ENCODE measurements at regions not wholly inside any gene's neighbourhood (a gene's known extent, or its start where the extent isn't known, plus 50 kb on each side); places are given as distances from the start of the nearest gene placed in this dataset.

DNA sequence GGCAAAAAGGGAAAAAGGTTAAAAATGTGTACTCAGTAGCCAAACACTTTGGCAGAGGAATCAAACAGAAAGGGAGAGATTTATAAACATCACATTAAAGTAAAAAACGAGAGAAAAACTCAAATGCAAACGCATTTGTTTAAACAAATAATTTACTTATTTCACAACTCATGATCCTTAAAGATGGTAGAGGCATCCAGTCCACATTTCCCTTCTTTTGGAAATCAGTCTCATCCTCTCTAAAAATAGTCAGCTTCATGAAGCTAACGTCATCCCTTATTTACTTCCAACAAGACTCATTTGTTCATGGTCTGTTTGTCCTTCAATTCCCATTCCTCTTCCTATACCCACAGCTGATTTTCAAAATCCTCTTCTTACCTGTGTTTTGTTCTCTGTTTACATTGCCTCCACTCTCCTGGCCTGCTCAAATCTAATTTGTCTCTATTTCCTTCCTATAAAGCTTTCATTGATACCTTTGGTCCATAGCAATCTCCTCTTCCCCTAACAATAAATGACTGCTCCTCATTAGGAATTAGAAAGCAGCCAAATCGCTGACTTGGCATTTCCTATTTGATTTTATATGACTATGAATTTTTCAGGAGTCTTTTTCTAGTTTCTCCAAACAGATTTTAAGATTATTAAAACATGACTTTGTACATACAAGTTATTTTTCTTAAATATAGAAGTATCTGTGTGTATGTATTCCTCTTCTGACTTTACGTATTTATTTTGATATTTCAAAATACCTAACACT is 805.3 kb downstream of the TLE1 start:
- DNase-seq (ENCODE audit: insufficient read length, low spot score) = no peak
- FAIRE-seq = no peak

- DNase-seq (ENCODE audit: insufficient read length, low spot score) (no peak), FAIRE-seq (no peak)
Measured at GRCh38 chr9:80883426-80883825, 805.9 kb downstream of the TLE1 start.

DNA sequence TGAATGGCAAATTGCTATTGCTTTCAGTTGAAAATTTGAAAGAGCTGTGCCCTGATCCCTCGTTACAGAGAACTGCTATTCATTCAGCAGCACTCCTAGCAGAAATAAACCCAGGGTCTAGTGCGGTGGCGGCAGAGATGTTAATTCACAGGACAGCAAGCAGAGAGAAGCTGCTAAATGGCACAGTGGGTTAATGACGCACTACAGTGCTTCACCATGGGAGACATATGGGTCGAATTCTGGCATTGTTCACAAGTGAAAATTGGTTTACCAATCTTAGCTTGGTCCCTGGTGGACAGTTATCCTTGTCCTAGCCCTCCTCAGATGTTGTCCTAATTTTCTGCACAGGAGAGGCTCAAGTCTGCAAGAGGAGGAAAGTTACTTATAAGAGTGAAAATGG is 807.4 kb downstream of the TLE1 start:
- FAIRE-seq (no peak), DNase-seq (ENCODE audit: insufficient read length, low spot score) (no peak)

DNA sequence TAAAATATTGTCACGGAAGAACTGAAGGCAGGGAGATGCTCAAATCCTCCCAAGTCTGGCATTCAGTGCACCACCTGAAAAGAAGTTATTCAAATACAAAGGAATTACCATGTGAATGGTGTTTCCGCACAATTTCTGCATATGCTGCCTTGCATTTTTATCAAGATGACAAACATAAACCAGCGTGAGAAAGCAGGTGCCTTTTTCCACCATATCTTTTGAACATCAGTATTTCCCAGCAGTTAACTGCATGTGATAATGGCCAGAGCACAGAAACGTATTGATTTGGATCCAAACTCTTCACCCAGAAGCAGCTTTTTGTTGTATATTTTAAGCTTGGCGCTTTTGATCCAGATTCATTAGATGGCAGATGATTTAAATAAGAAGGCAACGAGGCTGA is 808.0 kb downstream of the TLE1 start:
- FAIRE-seq (no peak), DNase-seq (ENCODE audit: insufficient read length, low spot score) (no peak)

DNA sequence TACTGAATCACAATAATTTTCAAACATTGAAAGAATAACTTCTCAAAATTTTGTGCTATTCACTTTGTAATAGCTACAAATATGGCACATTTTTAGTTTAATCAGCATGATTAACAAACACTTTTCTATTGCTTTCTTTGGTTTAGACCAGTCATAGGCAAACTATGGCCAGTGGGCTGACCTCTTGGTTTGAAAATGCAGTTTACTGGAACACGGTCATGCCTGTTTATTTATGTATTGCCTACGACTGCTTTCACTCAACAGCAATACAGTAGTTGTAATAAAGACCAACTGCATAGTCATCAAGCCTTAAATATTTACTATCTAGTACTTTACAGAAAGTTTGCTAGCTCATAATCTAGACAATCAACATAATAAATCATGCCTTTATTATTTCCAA is 810.8 kb downstream of the TLE1 start:
- DNase-seq (ENCODE audit: insufficient read length, low spot score) = no peak
- no peak for FAIRE-seq

DNA sequence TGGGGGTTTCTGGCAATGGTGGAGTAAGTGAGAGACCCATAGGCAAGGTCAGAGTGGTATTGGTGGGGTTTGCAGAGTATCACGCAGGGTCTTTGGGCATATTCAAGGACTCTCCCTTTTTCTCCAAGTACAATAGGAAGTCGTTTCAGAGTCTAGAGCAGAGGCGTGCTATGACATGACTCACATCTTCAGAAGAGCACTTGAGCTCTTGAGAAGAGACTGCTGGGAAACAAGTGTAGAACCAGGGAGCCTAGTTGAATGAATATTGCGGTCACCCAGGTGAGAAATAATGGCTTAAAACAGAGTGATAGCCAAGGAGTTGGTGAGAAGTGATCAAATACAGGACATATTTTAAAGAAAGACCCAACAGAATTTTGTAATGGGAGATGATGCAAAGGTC is 813.4 kb downstream of the TLE1 start:
- no peak for DNase-seq (ENCODE audit: insufficient read length, low spot score)
- FAIRE-seq = no peak

DNA sequence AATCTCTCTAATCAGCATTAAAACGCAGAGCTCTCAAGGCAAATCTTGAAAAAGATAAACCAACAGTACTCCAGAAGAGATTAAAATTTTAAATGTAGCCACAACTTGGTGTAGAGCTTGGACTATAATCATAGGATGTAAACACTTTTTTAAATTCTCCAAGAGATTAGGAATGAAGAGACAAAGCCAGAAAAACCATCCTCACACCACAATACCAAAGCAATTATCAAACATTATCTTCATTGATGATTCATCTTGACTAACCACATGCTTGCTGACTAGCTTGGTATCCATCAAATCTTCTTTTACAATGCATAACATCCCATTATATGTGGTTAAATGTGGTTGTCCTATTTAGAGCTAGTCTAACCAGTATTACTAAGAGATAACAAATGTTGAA is 815.1 kb downstream of the TLE1 start:
- DNase-seq (ENCODE audit: insufficient read length, low spot score) = no peak
- FAIRE-seq = no peak

DNA sequence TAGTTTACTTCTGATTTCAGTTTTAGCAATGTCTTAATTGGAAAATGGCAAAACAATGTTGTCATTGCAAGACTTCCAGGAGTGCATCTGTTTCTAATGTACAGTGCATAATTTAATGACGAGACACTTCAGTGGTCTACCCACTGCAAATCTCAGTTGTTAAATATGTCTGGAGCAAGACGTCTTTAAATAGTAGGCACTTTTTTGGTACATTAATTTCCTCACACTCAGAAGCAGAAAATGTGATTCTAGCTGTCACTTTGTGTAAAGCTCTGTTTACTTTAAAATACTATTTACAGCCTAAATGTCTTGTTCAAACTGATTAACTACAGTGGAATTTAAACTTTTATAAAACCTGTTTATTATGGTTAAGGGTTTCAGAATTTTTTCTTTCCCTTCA is 815.5 kb downstream of the TLE1 start:
- FAIRE-seq (no peak), DNase-seq (ENCODE audit: insufficient read length, low spot score) (no peak)

DNA sequence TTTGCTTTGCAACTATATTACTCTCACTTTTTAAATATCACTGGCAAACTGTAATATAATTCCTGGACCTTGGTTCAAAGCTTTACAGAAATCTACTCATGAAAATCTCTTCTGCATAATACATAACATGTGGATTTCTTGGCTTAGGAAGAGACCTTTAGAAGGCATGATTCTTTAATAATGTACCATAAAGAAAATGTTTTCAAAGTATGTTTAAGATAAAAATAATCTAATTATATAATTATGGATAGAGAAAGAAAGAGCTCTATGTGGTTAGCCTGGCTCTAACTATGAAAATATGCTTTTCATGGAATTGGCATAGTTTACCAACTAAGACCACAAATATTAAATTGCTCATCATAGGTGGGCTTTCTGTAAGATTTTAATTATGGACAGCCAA is 817.8 kb downstream of the TLE1 start:
- no peak for DNase-seq (ENCODE audit: insufficient read length, low spot score)
- FAIRE-seq = no peak

GRCh38 chr9:80867731-80868130 is 821.6 kb downstream of the TLE1 start:
- FAIRE-seq (no peak), DNase-seq (ENCODE audit: insufficient read length, low spot score) (no peak)

DNA sequence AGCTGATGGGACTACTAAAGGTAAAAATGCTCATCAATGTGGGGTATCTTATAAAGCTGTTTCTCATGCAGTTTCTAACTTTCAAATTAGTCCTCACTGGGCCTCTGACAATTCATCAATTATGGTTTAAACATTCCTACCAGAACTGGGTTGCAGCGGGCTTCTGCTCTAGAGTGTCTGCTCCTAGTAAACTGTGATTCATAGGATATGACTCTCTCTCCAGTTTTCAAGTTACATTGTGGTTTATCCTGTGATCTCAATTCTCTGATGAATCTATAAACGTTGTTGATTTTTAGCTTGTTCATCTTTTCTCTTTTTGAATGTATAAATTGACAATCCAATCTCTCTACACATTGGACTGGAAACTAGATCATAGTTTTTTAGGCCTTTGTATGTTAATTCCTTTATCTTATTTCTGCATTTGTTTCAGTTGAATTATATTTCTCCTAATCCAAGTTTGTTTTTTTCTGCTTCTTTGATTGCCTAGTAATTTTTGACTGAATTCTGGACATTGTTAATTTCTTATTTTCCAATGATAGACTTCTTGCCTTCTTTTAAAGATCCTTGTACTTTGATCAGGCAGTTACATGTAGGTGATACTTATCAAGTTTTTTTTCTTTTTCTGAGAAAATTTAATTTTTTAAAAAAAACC is 822.6 kb downstream of the TLE1 start:
- FAIRE-seq = no peak
- no peak for DNase-seq (ENCODE audit: insufficient read length, low spot score)

- FAIRE-seq (no peak), DNase-seq (ENCODE audit: insufficient read length, low spot score) (no peak)
Measured at GRCh38 chr9:80866121-80866520, 823.2 kb downstream of the TLE1 start.

- FAIRE-seq = no peak
Measured at GRCh38 chr9:80843028-80843427, 846.3 kb downstream of the TLE1 start.

GRCh38 chr9:80842389-80842788 is 847.0 kb downstream of the TLE1 start:
- DNase-seq (ENCODE audit: insufficient read length, low spot score) (no peak), FAIRE-seq (no peak)

More at GRCh38 chr9:80843028-80843427, 846.3 kb downstream of the TLE1 start:
- DNase-seq (ENCODE audit: insufficient read length, low spot score) = no peak

DNA sequence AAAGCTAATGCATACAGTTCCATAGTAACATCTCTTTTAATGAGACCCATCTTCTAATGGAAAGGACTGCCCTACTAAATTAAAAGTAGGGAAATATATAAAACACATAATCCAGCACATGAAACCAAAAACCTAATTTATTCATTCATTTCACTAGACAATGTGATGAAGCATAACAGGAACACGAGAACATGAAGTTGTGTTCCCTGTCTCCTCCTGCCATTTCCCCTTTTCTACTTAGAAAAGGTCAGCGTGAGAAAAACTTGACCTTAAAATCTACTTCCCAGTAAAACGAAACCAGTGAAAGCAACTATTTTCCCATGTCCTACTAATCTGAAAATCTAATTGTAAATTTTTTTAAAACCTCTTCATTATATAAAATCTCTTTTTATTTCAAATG is 847.5 kb downstream of the TLE1 start:
- DNase-seq (ENCODE audit: insufficient read length, low spot score) = no peak
- no peak for FAIRE-seq

GRCh38 chr9:80839821-80840675 is 849.3 kb downstream of the TLE1 start:
- no peak for DNase-seq (ENCODE audit: insufficient read length, low spot score)
- no peak for FAIRE-seq

GRCh38 chr9:80836013-80836412 is 853.3 kb downstream of the TLE1 start:
- DNase-seq (ENCODE audit: insufficient read length, low spot score) (no peak), FAIRE-seq (no peak)

DNA sequence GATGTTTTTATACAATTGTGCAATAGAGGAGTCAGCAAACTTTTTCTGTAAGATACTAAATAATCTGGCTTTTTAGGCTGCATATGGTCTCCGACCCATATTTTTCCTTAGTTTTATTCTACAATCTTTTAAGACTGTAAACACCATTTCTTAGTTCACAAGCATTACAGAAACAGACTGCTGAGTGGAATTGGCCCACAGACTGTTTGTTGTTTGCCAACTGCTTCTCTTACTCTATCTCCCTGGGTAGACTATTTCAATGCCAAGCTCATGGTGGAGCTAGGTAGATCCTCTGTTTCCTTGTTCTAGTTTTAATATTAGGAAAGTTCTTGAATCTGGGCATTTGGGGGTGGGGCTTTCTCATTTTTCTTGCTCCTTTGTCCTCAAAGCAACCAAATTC is 857.6 kb downstream of the TLE1 start:
- no peak for FAIRE-seq
- DNase-seq (ENCODE audit: insufficient read length, low spot score) = no peak

GRCh38 chr9:80811656-80812055 is 877.7 kb downstream of the TLE1 start:
- FAIRE-seq (no peak), DNase-seq (ENCODE audit: insufficient read length, low spot score) (no peak)

DNA sequence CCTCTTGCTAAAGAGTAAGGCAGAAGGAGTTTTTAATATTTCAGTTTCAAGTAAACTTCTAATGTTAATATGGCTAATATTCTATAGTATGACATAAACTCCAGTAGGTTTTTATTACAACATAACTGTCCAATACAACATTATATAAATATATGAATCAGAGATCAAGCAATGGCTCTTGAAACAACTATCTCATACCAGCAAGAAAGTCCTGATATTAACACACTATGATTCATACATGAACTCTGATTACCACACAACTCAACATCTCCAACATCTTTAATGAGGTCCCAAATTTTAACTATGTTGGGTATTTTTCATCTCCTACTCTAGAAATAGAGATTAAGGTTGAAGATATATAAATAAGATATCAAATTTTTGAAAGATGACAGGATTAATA is 878.3 kb downstream of the TLE1 start:
- DNase-seq (ENCODE audit: insufficient read length, low spot score) = no peak
- FAIRE-seq = no peak

- DNase-seq (ENCODE audit: insufficient read length, low spot score) (no peak), FAIRE-seq (no peak)
Measured at GRCh38 chr9:80806671-80807070, 882.7 kb downstream of the TLE1 start.

GRCh38 chr9:80804873-80805272 is 884.5 kb downstream of the TLE1 start:
- FAIRE-seq (no peak), DNase-seq (ENCODE audit: insufficient read length, low spot score) (no peak)
